ENCODE measurements at regions not wholly inside any gene's neighbourhood (a gene's known extent, or its start where the extent isn't known, plus 50 kb on each side); places are given as distances from the start of the nearest gene placed in this dataset.

DNA sequence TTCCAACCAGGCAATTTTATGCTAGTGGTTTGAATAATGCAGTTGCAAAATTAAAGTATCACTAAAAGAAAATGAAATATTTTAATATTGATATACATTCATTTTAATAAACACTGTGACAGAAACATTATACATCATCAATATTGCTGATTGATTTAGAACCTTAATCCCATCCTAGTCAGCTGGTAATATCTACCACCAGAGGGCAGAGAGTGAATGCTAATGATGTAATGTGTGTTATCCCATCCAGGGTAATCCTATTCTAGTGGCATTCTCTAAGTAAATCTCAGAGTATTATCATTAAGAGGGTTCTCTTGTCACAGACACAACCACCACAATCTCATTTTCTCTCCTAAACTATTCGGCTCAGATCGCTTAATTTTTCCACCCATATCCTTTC lies 477.4 kb downstream of the CPS1 start:
- TF ChIP-seq, protein P1, sequence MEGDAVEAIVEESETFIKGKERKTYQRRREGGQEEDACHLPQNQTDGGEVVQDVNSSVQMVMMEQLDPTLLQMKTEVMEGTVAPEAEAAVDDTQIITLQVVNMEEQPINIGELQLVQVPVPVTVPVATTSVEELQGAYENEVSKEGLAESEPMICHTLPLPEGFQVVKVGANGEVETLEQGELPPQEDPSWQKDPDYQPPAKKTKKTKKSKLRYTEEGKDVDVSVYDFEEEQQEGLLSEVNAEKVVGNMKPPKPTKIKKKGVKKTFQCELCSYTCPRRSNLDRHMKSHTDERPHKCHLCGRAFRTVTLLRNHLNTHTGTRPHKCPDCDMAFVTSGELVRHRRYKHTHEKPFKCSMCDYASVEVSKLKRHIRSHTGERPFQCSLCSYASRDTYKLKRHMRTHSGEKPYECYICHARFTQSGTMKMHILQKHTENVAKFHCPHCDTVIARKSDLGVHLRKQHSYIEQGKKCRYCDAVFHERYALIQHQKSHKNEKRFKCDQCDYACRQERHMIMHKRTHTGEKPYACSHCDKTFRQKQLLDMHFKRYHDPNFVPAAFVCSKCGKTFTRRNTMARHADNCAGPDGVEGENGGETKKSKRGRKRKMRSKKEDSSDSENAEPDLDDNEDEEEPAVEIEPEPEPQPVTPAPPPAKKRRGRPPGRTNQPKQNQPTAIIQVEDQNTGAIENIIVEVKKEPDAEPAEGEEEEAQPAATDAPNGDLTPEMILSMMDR (IDR thresholded peaks at IDR 0.05), result peak in 2 of 7 experiments; percentile 5 to 22
- no peak for TF ChIP-seq POLR2A (IDR thresholded peaks at IDR 0.05)

Data from stomach (tissue), 4 donors.